ENCODE measurements at regions not wholly inside any gene's neighbourhood (a gene's known extent, or its start where the extent isn't known, plus 50 kb on each side); places are given as distances from the start of the nearest gene placed in this dataset.

DNA sequence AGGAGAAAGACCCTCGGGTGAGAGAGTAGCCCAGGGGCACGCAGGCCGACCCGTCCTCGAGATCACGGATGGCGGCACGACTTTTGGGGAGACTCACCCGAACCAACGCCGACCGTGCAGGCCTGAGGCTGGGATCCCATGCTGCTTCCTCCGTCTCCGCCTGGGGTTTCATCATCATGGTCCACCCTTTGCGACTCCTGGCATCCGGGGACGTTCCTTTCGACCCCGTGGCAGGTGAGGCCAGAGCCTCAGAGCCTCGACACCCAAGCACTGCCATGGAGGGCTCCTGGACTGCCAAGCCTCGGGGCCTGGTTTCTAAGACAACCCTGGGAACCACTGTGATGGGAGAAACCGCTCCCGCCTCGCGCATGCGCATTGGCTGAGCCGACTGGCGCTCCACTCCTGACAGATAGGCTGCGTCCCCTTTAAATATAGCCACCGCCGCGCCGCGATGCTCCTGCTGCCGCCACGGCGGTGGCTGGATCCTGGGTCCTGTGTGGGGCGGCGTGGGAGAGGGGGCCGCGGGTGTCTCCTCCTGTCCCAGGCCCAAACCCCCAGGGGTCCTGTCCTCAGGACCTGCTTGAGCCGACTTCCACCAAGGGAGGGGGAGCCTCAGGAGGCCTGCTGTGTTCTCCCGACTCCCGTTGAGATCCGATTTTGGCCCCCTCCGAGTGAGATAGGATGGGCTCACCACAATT lies 481.6 kb downstream of the SPATA31A7 start:
- TF ChIP-seq, protein P1, sequence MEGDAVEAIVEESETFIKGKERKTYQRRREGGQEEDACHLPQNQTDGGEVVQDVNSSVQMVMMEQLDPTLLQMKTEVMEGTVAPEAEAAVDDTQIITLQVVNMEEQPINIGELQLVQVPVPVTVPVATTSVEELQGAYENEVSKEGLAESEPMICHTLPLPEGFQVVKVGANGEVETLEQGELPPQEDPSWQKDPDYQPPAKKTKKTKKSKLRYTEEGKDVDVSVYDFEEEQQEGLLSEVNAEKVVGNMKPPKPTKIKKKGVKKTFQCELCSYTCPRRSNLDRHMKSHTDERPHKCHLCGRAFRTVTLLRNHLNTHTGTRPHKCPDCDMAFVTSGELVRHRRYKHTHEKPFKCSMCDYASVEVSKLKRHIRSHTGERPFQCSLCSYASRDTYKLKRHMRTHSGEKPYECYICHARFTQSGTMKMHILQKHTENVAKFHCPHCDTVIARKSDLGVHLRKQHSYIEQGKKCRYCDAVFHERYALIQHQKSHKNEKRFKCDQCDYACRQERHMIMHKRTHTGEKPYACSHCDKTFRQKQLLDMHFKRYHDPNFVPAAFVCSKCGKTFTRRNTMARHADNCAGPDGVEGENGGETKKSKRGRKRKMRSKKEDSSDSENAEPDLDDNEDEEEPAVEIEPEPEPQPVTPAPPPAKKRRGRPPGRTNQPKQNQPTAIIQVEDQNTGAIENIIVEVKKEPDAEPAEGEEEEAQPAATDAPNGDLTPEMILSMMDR (IDR thresholded peaks at IDR 0.05), result no peak
- TF ChIP-seq POLR2A (IDR thresholded peaks at IDR 0.05) (no peak), POLR2AphosphoS5 (IDR thresholded peaks at IDR 0.05) (no peak)
